ENCODE measurements at regions not wholly inside any gene's neighbourhood (a gene's known extent, or its start where the extent isn't known, plus 50 kb on each side); places are given as distances from the start of the nearest gene placed in this dataset.

DNA sequence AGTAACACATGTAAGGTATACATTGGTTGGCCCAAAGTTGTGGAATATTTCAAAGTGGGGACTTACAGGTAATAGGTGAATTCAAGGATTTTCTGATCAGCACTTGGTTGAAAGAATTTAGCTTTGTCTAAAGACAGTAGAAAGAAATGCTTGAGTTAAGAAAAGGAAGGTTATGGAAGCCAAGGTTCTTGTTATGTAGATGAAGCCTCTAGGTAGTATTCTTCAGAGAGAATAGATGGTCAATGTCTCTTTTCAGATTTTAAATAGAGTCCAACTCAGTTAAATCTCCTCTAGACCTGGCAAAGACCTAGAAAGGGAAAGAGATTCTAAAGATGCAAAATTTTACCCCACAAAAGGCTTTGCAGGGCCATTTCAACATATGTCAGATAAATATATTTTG is 157.4 kb downstream of the ANKRD30B start:
- no peak for DNase-seq

DNA sequence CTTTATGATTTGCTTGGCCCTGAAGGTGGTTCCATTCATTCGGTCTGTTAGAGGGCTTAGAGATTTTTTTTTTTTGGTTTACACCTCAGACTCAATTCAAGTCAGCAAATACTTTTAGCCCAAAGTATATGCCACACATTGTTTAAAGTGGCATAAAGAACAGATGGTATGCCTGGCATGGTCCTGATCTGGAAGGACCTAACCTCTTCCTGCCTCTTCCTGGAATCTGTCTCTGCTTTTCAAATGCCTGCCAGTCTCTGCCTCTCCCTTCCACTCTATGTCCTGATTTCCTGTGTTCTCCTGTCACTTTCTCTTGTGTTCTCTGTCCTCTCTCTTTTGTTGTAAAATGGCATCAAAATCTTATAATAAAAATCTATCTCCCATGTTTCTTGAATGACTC is 158.0 kb downstream of the ANKRD30B start:
- DNase-seq = no peak

GRCh38 chr18:14907420-14907819 is 159.4 kb downstream of the ANKRD30B start:
- no peak for DNase-seq

DNA sequence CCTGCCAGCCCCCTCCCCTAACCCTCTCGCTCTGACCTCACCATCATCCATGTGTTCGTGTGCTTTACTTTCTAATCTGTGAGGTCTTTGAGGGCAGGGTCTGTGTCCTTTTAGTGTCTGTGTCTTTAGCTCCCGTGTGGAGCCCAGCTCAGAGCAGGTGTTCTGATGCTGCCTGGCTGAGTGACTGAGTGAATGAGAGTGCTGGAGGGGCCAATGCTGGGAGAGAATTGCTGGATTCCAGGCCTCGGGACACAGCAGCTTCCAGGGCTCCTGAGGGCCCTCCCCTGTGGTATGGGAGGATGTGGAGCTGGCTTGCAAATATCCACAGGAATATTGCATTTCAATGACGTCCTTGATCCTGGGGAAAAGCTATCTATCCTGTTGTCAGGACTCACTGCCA is 160.6 kb downstream of the ANKRD30B start:
- no peak for DNase-seq

GRCh38 chr18:14912967-14913366 is 165.0 kb downstream of the ANKRD30B start:
- no peak for DNase-seq

GRCh38 chr18:14914121-14914520 is 166.1 kb downstream of the ANKRD30B start:
- no peak for DNase-seq

DNA sequence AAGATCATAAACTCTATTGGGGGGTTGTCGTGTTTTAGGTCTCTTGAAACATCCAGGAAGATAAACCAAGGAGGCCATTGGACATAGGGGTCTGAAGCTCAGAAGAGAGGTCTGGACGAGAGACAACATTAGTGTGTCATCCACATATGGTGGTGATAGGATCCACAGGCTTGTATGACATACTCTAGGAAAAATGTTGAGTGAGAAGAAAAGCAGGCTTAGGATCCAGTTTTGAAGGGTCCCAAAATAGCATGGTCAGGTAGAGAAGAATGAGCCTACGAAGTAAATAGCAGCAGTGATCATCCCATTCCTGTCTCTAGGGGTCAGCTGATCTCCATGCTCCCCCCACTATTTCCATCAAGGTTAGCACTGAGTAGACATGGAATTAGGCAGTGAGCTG is 166.8 kb downstream of the ANKRD30B start:
- no peak for DNase-seq

- DNase-seq = no peak
Observed at GRCh38 chr18:14916181-14916580, 168.2 kb downstream of the ANKRD30B start.

DNA sequence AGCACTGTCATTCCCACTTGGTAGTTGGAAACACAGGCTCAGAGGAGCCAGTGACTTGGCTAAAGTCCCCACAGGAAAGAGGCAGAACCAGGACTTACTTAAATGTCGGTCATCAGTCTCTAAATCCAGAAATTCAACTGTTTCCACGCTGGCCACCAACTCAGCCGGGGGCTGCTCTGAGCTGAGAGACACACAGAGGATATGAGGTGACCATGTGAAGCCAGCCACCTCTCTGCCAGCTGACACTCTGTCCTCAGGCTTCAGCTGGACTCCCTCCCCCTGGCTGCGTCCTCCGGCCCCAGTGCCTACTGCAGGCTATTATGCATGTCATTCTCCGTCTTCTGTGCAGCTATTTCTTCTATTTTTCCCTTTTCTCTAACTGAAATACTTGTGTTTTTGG is 168.9 kb downstream of the ANKRD30B start:
- no peak for DNase-seq

- no peak for DNase-seq
Observed at GRCh38 chr18:14917311-14917710, 169.3 kb downstream of the ANKRD30B start.

- DNase-seq = no peak
Observed at GRCh38 chr18:14919666-14920065, 171.7 kb downstream of the ANKRD30B start.

DNA sequence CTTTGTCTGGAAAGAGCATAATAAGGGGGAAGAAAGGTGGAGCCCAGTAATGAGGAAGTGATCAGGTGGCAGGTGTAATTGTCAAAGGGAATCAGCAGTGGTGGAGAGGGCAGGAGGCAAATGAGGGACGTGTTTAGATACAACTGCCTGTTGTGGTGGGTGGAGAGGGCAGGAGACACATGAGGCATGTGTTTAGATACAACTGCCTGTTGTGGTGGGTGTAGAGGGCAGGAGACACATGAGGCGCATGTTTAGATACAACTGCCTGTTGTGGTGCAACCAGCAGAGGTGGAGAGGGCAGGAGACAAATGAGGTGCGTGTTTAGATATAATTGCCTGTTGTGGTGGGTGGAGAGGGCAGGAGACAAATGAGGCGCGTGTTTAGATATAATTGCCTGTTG is 173.1 kb downstream of the ANKRD30B start:
- DNase-seq = no peak

GRCh38 chr18:14921547-14921946 is 173.6 kb downstream of the ANKRD30B start:
- DNase-seq = no peak

DNA sequence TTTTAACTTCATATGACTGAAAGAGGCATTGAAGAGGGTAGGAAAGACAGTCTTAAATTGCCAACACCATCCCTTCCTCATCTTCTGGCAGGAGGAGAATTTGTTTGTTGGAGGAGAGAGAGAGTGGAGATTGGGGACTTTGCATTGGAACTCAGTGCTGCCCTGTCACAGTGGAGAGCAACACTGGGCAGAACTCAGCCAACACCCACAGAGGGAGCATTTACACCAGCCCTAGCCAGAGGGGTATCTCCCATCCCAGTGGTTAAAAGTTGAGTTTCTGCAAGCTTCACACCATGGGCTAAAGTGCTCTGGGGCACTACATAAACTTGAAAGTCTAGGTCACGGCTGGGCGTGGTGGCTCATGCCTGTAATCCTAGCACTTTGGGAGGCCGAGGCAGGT is 174.1 kb downstream of the ANKRD30B start:
- DNase-seq = no peak

- DNase-seq = no peak
Observed at GRCh38 chr18:14922965-14923565, 175.1 kb downstream of the ANKRD30B start.

GRCh38 chr18:14924226-14924625 is 176.3 kb downstream of the ANKRD30B start:
- no peak for DNase-seq

GRCh38 chr18:14925281-14925709 is 177.3 kb downstream of the ANKRD30B start:
- DNase-seq = no peak

GRCh38 chr18:14927701-14928100 is 179.7 kb downstream of the ANKRD30B start:
- no peak for DNase-seq

- DNase-seq = no peak
Observed at GRCh38 chr18:14928396-14928795, 180.4 kb downstream of the ANKRD30B start.

GRCh38 chr18:14930076-14930475 is 182.1 kb downstream of the ANKRD30B start:
- DNase-seq = no peak

GRCh38 chr18:14930576-14930975 is 182.6 kb downstream of the ANKRD30B start:
- no peak for DNase-seq

DNA sequence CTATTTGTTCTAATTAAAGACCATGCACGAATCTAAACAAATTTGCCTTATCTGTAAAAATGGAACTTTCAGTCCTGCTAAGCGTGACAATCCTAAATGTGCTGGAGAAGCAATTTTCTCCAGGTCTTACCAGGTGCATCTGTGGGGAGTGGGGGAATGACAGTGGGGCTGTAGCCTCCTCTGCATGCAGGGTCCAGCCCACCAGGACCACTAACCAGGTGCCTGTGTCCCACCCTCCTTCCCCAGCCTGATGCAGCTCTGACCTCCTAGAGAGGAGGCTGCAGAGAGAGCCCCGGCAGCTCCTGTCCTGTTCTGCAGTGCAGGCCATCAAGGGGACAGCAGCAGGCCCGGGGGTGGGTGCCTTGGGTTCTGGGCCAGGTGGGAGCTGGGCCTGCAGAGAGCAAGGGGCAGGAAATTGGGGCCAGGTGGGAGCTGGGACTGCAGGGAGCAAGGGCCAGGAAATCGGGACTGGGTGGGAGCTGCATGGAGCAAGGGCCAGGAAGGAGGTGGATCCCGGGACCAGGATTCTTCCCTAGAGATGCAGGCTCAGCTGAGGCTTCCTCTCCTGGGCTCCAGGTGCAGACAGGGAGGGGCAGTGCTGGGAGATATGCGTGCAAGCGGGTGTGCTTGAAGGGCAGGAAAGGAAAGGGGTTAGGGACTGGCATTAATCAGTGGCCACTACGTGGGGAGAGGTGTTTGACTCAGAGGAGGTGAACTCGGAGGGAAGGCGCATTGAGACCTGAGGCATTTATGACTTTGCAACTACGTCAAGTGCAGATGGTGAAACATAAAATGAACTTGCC is 185.3 kb downstream of the ANKRD30B start:
- no peak for DNase-seq

- DNase-seq = no peak
Observed at GRCh38 chr18:14933964-14934363, 186.0 kb downstream of the ANKRD30B start.

GRCh38 chr18:14935210-14935609 is 187.2 kb downstream of the ANKRD30B start:
- no peak for DNase-seq

GRCh38 chr18:14936313-14936712 is 188.3 kb downstream of the ANKRD30B start:
- DNase-seq = no peak

Measured in kidney glomerular epithelial cell (primary cell).